Glutamatergic neuron (in vitro differentiated cells): ENCODE measurements at regions not wholly inside any gene's neighbourhood (a gene's known extent, or its start where the extent isn't known, plus 50 kb on each side); places are given as distances from the start of the nearest gene placed in this dataset.

Experiments used
- DNase-seq: peaks from one replicate; pipeline ENCODE4 v3.0.0; 2022
- H3K27ac Mint-ChIP-seq: one replicate; pipeline ENCODE4 v1.8.0; 2020; ENCODE audit warnings: mild to moderate bottlenecking, mixed read lengths, inconsistent platforms; ENCODE audit not compliant: unreplicated experiment
- H3K27me3 Mint-ChIP-seq: one replicate; pipeline ENCODE4 v1.8.0; 2020; ENCODE audit warnings: mild to moderate bottlenecking, moderate library complexity, mixed read lengths, inconsistent platforms; ENCODE audit not compliant: unreplicated experiment
- H3K36me3 Mint-ChIP-seq: one replicate; pipeline ENCODE4 v1.8.0; 2020; ENCODE audit warnings: mild to moderate bottlenecking, mixed read lengths, inconsistent platforms; ENCODE audit not compliant: unreplicated experiment
- H3K4me1 Mint-ChIP-seq: one replicate; pipeline ENCODE4 v1.8.0; 2020; ENCODE audit warnings: mild to moderate bottlenecking, low read depth, mixed read lengths, inconsistent platforms; ENCODE audit not compliant: unreplicated experiment
- H3K4me3 Mint-ChIP-seq: one replicate; pipeline ENCODE4 v1.8.0; 2020; ENCODE audit warnings: mild to moderate bottlenecking, mixed read lengths, inconsistent platforms; ENCODE audit not compliant: unreplicated experiment
- H3K9me3 Mint-ChIP-seq: one replicate; pipeline ENCODE4 v1.8.0; 2020; ENCODE audit warnings: mild to moderate bottlenecking, moderate library complexity, mixed read lengths, inconsistent platforms; ENCODE audit not compliant: unreplicated experiment
- TF ChIP-seq, protein P1 (sequence below): fragments of 200-600 bp; sonication (generic); IDR thresholded peaks from one replicate; pipeline ENCODE4 v1.5.0; 2021; ENCODE audit not compliant: partially characterized antibody, unreplicated experiment

DNA sequence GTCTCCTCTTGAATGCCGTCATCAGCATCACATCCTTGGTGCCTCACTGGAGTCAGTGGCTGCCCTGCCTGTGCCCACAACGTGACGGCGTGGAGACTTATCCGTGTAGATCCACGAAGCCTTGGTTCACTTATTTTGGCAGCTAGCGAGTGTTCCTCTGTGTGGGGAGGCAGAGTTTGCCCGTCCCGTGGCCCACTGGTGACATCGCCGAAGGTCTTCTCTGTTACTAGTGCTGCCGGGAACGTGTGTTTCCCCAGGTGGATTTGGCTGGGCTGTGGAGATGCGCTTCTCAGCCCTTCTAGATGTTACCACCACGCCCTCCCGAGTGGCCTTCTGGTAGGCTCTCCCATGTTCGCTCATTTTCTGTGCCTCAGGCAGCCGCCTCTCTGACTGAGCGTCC, 169.6 kb downstream of the SEC14L1 start:
- Mint-ChIP-seq H3K4me1 (peaks cover 6% of the 10 kb centered on the region), H3K27ac (peak overlapping the region; percentile 25), H3K27me3 (peaks cover 9% of the 10 kb centered on the region), H3K36me3 (no peaks in the 10 kb centered on the region), H3K4me3 (no peak overlapping the region), H3K9me3 (peaks cover 5% of the 10 kb centered on the region)
- no peak for DNase-seq
- TF ChIP-seq, protein P1, sequence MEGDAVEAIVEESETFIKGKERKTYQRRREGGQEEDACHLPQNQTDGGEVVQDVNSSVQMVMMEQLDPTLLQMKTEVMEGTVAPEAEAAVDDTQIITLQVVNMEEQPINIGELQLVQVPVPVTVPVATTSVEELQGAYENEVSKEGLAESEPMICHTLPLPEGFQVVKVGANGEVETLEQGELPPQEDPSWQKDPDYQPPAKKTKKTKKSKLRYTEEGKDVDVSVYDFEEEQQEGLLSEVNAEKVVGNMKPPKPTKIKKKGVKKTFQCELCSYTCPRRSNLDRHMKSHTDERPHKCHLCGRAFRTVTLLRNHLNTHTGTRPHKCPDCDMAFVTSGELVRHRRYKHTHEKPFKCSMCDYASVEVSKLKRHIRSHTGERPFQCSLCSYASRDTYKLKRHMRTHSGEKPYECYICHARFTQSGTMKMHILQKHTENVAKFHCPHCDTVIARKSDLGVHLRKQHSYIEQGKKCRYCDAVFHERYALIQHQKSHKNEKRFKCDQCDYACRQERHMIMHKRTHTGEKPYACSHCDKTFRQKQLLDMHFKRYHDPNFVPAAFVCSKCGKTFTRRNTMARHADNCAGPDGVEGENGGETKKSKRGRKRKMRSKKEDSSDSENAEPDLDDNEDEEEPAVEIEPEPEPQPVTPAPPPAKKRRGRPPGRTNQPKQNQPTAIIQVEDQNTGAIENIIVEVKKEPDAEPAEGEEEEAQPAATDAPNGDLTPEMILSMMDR = no peak

DNA sequence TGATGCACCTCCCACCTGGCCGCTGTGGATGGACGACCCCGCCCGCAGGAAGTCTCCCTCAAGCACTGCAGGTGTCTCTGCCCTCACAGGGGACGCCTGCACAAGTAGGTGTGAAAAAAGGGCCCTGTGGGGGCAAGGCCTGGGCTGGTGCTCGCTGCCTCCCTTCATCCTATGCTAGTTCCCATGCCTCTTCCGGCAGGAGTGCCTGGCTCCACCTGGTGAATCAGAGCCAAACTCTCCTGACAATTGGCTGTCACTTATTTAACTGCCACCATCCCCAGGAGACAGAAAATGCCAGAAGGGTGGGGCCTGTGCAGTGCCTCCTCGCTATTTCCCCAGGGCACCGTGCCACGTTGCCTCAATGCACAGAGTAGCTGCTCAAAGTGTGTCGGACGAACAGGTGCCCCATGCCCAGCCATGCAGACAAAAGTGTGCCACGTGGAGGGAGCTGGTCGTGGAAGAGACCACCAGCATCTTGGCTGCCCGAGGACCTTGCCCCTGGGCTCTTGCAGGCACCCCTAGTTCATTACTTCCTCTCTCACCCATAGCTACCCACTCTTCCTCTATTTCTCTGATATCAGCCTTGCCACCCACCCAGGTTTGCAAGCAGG, 170.7 kb downstream of the SEC14L1 start:
- H3K4me3 Mint-ChIP-seq = no peak overlapping the region
- H3K27ac Mint-ChIP-seq = no peak overlapping the region
- peaks cover 5% of the 10 kb centered on the region for H3K9me3 Mint-ChIP-seq
- DNase-seq = no peak
- TF ChIP-seq, protein P1 = no peak
- peaks cover 6% of the 10 kb centered on the region for H3K4me1 Mint-ChIP-seq
- H3K27me3 Mint-ChIP-seq = peaks cover 9% of the 10 kb centered on the region
- H3K36me3 Mint-ChIP-seq = no peaks in the 10 kb centered on the region

DNA sequence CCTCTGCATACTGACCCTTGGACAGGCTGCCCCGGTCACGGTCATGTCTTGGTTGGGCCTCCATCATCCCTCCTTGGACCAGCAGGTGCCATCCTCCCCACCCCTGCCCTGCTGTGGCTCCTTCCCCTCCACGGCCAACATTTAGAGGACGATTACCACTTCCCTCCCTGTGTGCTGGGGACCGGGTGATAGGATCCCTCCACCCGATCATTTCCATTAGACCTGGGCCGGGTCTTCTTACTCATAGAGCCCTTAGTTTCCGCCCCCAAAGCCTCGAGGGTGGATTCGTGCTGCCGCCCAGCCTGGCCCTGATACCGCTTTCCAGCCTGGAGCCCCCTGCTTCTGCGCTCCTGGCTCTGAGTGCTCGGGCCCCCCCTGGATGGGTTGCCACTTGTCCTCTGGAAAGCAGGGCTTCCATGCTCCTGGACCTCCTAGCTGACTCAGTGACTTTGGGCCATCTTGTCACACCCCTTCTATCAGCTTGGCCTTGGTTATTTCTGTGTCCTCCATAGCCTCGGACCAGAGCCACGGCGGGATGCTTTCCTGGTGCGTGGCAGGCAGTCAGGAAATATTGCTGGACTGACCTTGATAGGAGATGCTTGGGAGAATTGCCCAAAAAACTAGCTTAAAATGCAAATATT, 171.4 kb downstream of the SEC14L1 start:
- Mint-ChIP-seq H3K9me3 (peaks cover 5% of the 10 kb centered on the region), H3K27ac (no peak overlapping the region), H3K36me3 (no peaks in the 10 kb centered on the region), H3K27me3 (peaks cover 7% of the 10 kb centered on the region), H3K4me3 (no peak overlapping the region), H3K4me1 (peaks cover 4% of the 10 kb centered on the region)
- TF ChIP-seq, protein P1 = no peak
- no peak for DNase-seq

DNA sequence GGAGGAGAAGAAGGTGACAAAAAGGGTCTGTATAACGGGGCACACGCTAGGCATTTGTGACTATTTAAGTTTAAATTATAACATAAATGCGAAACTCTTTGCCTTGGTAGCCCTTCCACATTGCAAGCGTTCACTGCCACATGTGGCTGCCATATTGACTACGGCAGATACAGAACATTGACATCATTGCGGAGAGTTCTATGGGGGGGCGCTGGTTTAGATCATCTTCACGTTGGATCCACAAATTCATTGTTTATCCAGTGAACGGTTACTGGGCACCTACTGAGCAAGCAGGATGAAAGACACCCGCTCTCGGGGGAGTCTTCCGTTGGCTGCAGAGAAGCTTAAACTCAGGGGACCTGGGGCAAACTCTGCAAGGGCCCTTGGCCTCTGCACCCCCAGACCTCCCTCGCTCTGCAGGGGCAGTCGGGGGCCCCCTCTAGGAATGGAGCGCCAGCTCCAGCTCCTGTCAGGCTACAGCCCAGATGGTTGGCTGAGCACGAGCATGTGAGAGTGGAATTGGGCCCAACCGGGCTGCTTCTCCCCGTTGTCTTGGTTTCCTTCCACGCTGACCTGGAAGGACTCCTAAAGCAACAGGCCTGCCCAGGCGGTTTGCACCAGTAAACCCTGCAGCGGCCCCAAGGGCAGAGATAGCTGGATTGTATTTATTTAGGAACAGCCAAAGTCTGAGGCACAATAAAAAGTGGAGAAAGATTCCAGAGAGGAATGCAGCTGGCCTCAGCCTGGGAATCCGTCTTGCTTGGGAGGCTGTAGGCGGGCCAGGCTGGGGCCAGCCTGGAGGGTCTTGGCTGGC, 172.2 kb downstream of the SEC14L1 start:
- Mint-ChIP-seq H3K36me3 (no peaks in the 10 kb centered on the region), H3K9me3 (peaks cover 5% of the 10 kb centered on the region), H3K27ac (no peak overlapping the region), H3K27me3 (peaks cover 7% of the 10 kb centered on the region), H3K4me3 (no peak overlapping the region), H3K4me1 (peaks cover 4% of the 10 kb centered on the region)
- peak; percentile 8 for DNase-seq
- TF ChIP-seq, protein P1 = no peak
